Sciatic nerve (tissue), 2 donors: ENCODE measurements at regions not wholly inside any gene's neighbourhood (a gene's known extent, or its start where the extent isn't known, plus 50 kb on each side); places are given as distances from the start of the nearest gene placed in this dataset.

Experiments used
- ATAC-seq: fragments of 200-7000 bp; cut with Tn5 transposase; one replicate; pipeline ENCODE4 v1.9.1; 2020; ENCODE audit warnings: mild to moderate bottlenecking, moderate library complexity
- DNase-seq: peaks from one replicate; pipeline ENCODE4 v3.0.0-alpha.2; 2020; ENCODE audit warnings: low spot score
- intact Hi-C: fragments of 100-400 bp; cut with DNase I; formaldehyde crosslinking; loops from one replicate; pipeline ENCODE4 v1.14.2; 2022
- donor health status: DM: no; HTN: no; CAD: no.
- donor health status: DM: no; HTN: no; CAD: no.

- ATAC-seq (no peak), DNase-seq (no peak)
- intact Hi-C loops, result no loop called here
Observed at GRCh38 chr3:8095724-8096123, 405.9 kb upstream of the LMCD1 start.

- no peak for DNase-seq
- ATAC-seq, result no peak
- intact Hi-C loops, result no loop called here
Observed at GRCh38 chr3:8097690-8098089, 403.9 kb upstream of the LMCD1 start.

- intact Hi-C loops, result no loop called here
- ATAC-seq (no peak), DNase-seq (no peak)
Observed at GRCh38 chr3:8103954-8104353, 397.7 kb upstream of the LMCD1 start.

GRCh38 chr3:8106921-8107320 is 394.7 kb upstream of the LMCD1 start:
- ATAC-seq (no peak), DNase-seq (no peak)
- intact Hi-C loops, result no loop called here

- intact Hi-C loops, result no loop called here
- DNase-seq (peak; percentile 70), ATAC-seq (peak; percentile 90)
Observed at GRCh38 chr3:8110966-8111798, 390.4 kb upstream of the LMCD1 start.

- ATAC-seq (no peak), DNase-seq (no peak)
- intact Hi-C loops, result no loop called here
Observed at GRCh38 chr3:8112587-8112986, 389.0 kb upstream of the LMCD1 start.

- DNase-seq, result no peak
- ATAC-seq, result no peak
- intact Hi-C loops, result no loop called here
Observed at GRCh38 chr3:8113626-8114025, 388.0 kb upstream of the LMCD1 start.

GRCh38 chr3:8128686-8129085 is 372.9 kb upstream of the LMCD1 start:
- ATAC-seq (no peak), DNase-seq (no peak)
- intact Hi-C loops, result no loop called here

GRCh38 chr3:8136553-8136952 is 365.1 kb upstream of the LMCD1 start:
- intact Hi-C loops, result no loop called here
- DNase-seq, result no peak
- ATAC-seq, result no peak

- no peak for DNase-seq
- no peak for ATAC-seq
- intact Hi-C loops, result no loop called here
Observed at GRCh38 chr3:8143186-8143585, 358.4 kb upstream of the LMCD1 start.

GRCh38 chr3:8145661-8146060 is 356.0 kb upstream of the LMCD1 start:
- DNase-seq (no peak), ATAC-seq (no peak)
- intact Hi-C loops, result no loop called here

- DNase-seq (no peak), ATAC-seq (no peak)
- intact Hi-C loops, result no loop called here
Observed at GRCh38 chr3:8147711-8148110, 353.9 kb upstream of the LMCD1 start.

GRCh38 chr3:8152821-8153418 is 348.7 kb upstream of the LMCD1 start:
- intact Hi-C loops, result no loop called here
- no peak for DNase-seq
- ATAC-seq, result no peak

- intact Hi-C loops, result no loop called here
- ATAC-seq, result no peak
Observed at GRCh38 chr3:8153800-8154199, 347.8 kb upstream of the LMCD1 start.

GRCh38 chr3:8154617-8155016 is 347.0 kb upstream of the LMCD1 start:
- ATAC-seq, result no peak
- intact Hi-C loops, result no loop called here
- DNase-seq, result no peak

More at GRCh38 chr3:8153800-8154199, 347.8 kb upstream of the LMCD1 start:
- DNase-seq, result no peak

- DNase-seq, result no peak
- intact Hi-C loops, result no loop called here
- no peak for ATAC-seq
Observed at GRCh38 chr3:8156138-8156537, 345.5 kb upstream of the LMCD1 start.

GRCh38 chr3:8156831-8157230 is 344.8 kb upstream of the LMCD1 start:
- intact Hi-C loops, result no loop called here
- no peak for ATAC-seq
- DNase-seq, result no peak

GRCh38 chr3:8157640-8158039 is 344.0 kb upstream of the LMCD1 start:
- ATAC-seq, result no peak

GRCh38 chr3:8164145-8164544 is 337.5 kb upstream of the LMCD1 start:
- intact Hi-C loops, result no loop called here
- DNase-seq, result no peak
- no peak for ATAC-seq

More at GRCh38 chr3:8157640-8158039, 344.0 kb upstream of the LMCD1 start:
- intact Hi-C loops, result no loop called here
- DNase-seq, result no peak

GRCh38 chr3:8166014-8166413 is 335.6 kb upstream of the LMCD1 start:
- DNase-seq, result no peak
- ATAC-seq, result no peak
- intact Hi-C loops, result no loop called here
